Fibroblast of lung (primary cell): ENCODE measurements at regions not wholly inside any gene's neighbourhood (a gene's known extent, or its start where the extent isn't known, plus 50 kb on each side); places are given as distances from the start of the nearest gene placed in this dataset.

Experiments used
- DNase-seq, 2 donors: peaks; one replicate each; pipeline versions ENCODE4 v3.0.0 to v3.0.0-alpha.2; 2010; ENCODE audit warnings: low read depth in 2 of 2
- H2AFZ ChIP-seq: 2 replicates; pipeline ENCODE4 v1.5.1; 2012; ENCODE audit warnings: low read length, control low read depth, inconsistent platforms
- H3K27ac ChIP-seq: 2 replicates; pipeline ENCODE4 v1.5.1; 2011; ENCODE audit warnings: low read length, control low read depth; ENCODE audit not compliant: insufficient read depth
- H3K27me3 ChIP-seq: 2 replicates; pipeline ENCODE4 v1.5.1; 2011; ENCODE audit warnings: mild to moderate bottlenecking, low read length; ENCODE audit not compliant: control insufficient read depth, insufficient read depth
- H3K36me3 ChIP-seq: 2 replicates; pipeline ENCODE4 v1.5.1; 2011; ENCODE audit warnings: low read length; ENCODE audit not compliant: control insufficient read depth, insufficient read depth
- H3K4me1 ChIP-seq: 2 replicates; pipeline ENCODE4 v1.5.1; 2011; ENCODE audit warnings: low read length; ENCODE audit not compliant: control insufficient read depth, insufficient read depth; ENCODE audit errors: extremely low read depth
- H3K4me2 ChIP-seq: 2 replicates; pipeline ENCODE4 v1.5.1; 2011; ENCODE audit warnings: low read length, control low read depth; ENCODE audit not compliant: insufficient read depth; ENCODE audit errors: extremely low read depth
- H3K4me3 ChIP-seq, 4 experiments: fragments of 200-600 bp in 1 of 4; sonication (generic) in 1 of 4; replicated peaks in 1 of 4; 2 replicates each; pipeline ENCODE4 v1.5.1; 2011 to 2016; ENCODE audit warnings: low read length in 4 of 4, low read depth in 3 of 4, mild to moderate bottlenecking in 3 of 4, control low read depth in 2 of 4, inconsistent platforms in 1 of 4, mixed read lengths in 1 of 4; ENCODE audit not compliant: insufficient read depth in 1 of 4; ENCODE audit errors: control extremely low read depth in 1 of 4
- H3K79me2 ChIP-seq: 2 replicates; pipeline ENCODE4 v1.5.1; 2012; ENCODE audit warnings: mild to moderate bottlenecking, low read length, inconsistent platforms; ENCODE audit not compliant: control insufficient read depth, insufficient read depth
- H3K9ac ChIP-seq: 2 replicates; pipeline ENCODE4 v1.5.1; 2011; ENCODE audit warnings: mild to moderate bottlenecking, low read length, control low read depth; ENCODE audit not compliant: insufficient read depth
- H3K9me3 ChIP-seq: 2 replicates; pipeline ENCODE4 v1.5.1; 2012; ENCODE audit warnings: low read depth, low read length; ENCODE audit not compliant: control insufficient read depth, insufficient read depth
- H4K20me1 ChIP-seq: 2 replicates; pipeline ENCODE4 v1.5.1; 2011; ENCODE audit warnings: low read length; ENCODE audit not compliant: control insufficient read depth, insufficient read depth; ENCODE audit errors: extremely low read depth
- CTCF ChIP-seq, 2 donors: IDR thresholded peaks in 1 of 2; conservative IDR thresholded peaks in 1 of 2; 1 replicate in 1 of 2; 2 replicates in 1 of 2; pipeline ENCODE4 v1.5.1; 2011 to 2012; ENCODE audit warnings: low read length in 2 of 2, control low read depth in 1 of 2, inconsistent platforms in 1 of 2, low read depth in 1 of 2, mild to moderate bottlenecking in 1 of 2
- EZH2 ChIP-seq: IDR thresholded peaks from 2 replicates; pipeline ENCODE4 v1.5.1; 2012; ENCODE audit warnings: low read length, control low read depth, mild to moderate bottlenecking; ENCODE audit errors: missing control alignments

DNA sequence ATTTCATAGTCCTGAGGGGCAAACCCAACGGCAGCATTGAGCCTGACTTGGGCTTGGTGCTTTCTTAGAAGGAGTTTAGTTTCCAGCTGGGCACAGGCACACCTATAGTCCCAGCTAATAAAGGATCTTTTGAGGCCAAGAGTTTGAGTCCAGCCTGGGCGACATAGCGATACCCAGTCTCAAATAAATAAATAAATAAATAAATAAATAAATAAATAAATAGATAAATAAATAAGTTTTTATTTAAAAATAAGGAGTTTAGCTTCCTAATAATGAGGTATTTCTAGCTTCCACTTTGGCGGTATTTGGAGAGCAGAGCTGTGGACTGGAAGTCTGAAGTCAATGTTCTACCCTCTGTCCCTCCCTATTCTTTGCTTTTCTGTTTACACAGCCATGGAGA lies 186.6 kb downstream of the URB2 start:
- Histone ChIP-seq H3K4me2 (no peak overlapping the region), H2AFZ (no peak overlapping the region)
- TF ChIP-seq EZH2: no peak
- TF ChIP-seq CTCF (conservative IDR thresholded peaks at IDR 0.05 in 1 of 2, IDR thresholded peaks at IDR 0.05 in 1 of 2; ENCODE audit: low read depth in 1 of 2, low read length in 2 of 2): no peak

GRCh38 chr1:229815076-229815475 lies 189.0 kb downstream of the URB2 start:
- DNase-seq: no peak
- Histone ChIP-seq H3K79me2 (no peaks in the 10 kb centered on the region), H3K36me3 (no peaks in the 10 kb centered on the region), H3K27ac (no peak overlapping the region), H3K4me2 (no peak overlapping the region), H3K9ac (no peak overlapping the region), H3K4me1 (no peaks in the 10 kb centered on the region), H3K27me3 (no peaks in the 10 kb centered on the region), H4K20me1 (no peaks in the 10 kb centered on the region), H2AFZ (no peak overlapping the region), H3K4me3 (no peak overlapping the region), H3K9me3 (no peaks in the 10 kb centered on the region)
- no peak for TF ChIP-seq EZH2
- no peak for TF ChIP-seq CTCF (conservative IDR thresholded peaks at IDR 0.05 in 1 of 2, IDR thresholded peaks at IDR 0.05 in 1 of 2; ENCODE audit: low read depth in 1 of 2, low read length in 2 of 2)

More for the DNA sequence above, 186.6 kb downstream of the URB2 start:
- no peak for DNase-seq
- Histone ChIP-seq H3K9me3 (no peaks in the 10 kb centered on the region), H3K4me1 (no peaks in the 10 kb centered on the region), H3K27me3 (no peaks in the 10 kb centered on the region), H3K79me2 (no peaks in the 10 kb centered on the region), H3K4me3 (no peak overlapping the region), H3K27ac (no peak overlapping the region), H3K36me3 (no peaks in the 10 kb centered on the region), H3K9ac (no peak overlapping the region), H4K20me1 (no peaks in the 10 kb centered on the region)

- H3K9me3 ChIP-seq: no peaks in the 10 kb centered on the region
- H3K27me3 ChIP-seq: no peaks in the 10 kb centered on the region
- H3K9ac ChIP-seq: no peak overlapping the region
- DNase-seq: no peak
- no peaks in the 10 kb centered on the region for H4K20me1 ChIP-seq
- no peak overlapping the region for H2AFZ ChIP-seq
- H3K27ac ChIP-seq: no peak overlapping the region
- no peaks in the 10 kb centered on the region for H3K4me1 ChIP-seq
- TF ChIP-seq CTCF (conservative IDR thresholded peaks at IDR 0.05 in 1 of 2, IDR thresholded peaks at IDR 0.05 in 1 of 2; ENCODE audit: low read depth in 1 of 2, low read length in 2 of 2): no peak
- TF ChIP-seq EZH2: no peak
- no peak overlapping the region for H3K4me3 ChIP-seq
- no peaks in the 10 kb centered on the region for H3K36me3 ChIP-seq
- H3K4me2 ChIP-seq: no peak overlapping the region
- H3K79me2 ChIP-seq: no peaks in the 10 kb centered on the region
Observed at GRCh38 chr1:229815961-229816360, 189.9 kb downstream of the URB2 start.
